HG03097 (cell line): ENCODE measurements at regions not wholly inside any gene's neighbourhood (a gene's known extent, or its start where the extent isn't known, plus 50 kb on each side); places are given as distances from the start of the nearest gene placed in this dataset.
"Not testable (repeated sequence)": the region's sequence is repeated elsewhere in the genome, so short reads cannot be mapped to it uniquely, and the experiment has no call there.

Experiments used
- ATAC-seq: cut with Tn5 transposase; IDR thresholded peaks from one replicate; pipeline ENCODE4 v1.9.1; 2021; ENCODE audit not compliant: unreplicated experiment, low FRiP score

DNA sequence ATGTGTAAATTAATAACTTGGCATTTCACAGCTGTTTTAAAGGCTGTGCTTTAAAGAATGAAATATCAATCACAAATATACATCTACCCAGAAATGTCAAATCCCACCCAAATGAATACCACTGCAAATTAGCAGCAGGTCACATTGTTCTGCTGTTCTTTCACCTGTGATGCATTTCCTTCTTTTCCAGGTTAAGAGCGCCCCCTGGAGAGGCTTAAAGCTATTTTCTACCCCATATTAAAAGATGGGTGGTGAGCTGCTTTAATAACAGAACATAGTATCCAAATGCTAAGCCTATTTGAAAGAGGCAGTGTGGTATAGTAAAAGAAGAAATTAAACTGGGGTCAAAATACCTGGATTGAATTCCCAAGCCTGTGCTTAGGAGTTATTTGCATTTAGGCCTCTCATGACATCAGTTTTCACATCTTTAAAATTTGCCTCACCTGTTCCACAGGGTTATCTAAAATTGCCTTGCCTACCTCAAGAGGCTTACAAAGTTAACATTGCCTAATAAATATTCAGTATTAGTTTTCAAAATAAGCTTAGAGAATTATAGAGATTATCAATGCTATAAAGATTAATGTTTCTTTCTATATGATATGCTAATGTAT lies 396.9 kb upstream of the SLITRK5 start:
- no peak for ATAC-seq

DNA sequence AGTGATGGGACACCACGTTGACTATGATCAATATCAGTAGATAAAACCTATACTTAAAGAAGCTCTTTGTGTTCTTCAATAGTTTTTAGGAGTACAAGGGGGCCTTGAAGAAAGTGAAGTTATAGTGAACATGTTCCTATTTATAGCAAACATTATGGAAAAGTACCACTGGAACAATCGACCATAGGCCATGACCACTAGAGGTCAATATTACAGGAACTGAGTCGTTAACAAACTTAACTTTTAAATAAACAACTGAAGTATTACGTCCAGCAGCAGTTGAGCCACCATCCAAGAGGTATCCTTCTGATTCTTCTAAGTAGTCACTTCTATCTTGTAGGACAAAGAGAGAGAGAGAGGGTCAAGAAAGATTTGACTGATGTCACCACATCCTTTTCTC lies 391.0 kb upstream of the SLITRK5 start:
- no peak for ATAC-seq

DNA sequence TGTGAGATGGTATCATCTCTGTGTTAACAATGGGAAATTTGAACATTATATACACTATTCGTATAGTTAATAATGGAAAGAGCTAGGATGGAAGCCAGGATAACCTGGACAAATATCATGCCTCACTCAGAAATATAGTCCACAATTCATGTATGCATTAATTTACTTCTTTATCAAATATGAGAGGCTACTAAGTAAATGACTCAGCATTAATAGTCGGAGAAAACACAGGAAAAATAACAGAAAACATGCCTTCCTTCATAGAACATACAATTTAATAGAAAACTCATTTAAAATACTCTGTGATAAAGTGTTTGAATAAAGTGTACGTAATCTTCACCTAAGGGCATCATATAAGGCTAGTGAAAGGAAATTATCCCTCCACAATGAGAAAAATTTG lies 383.4 kb upstream of the SLITRK5 start:
- ATAC-seq = no peak

DNA sequence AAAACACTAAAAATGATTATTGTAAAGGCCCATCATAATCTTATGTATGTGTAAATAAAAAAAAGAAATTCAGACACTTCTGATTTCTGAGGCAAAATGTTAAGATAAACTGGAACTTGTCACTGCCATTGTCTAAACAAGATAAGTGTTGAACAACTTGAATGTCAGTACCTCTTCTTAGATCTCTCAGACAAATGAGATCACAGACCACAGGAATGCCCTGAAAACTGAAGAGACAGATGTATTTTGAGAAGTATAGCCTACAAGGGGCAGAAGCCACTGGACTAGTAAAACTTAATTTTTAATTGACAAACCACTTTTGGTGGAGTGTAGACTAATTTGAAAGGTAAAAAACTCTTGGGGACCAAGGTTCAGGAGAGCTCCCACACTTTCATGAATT lies 375.5 kb upstream of the SLITRK5 start:
- ATAC-seq = no peak

DNA sequence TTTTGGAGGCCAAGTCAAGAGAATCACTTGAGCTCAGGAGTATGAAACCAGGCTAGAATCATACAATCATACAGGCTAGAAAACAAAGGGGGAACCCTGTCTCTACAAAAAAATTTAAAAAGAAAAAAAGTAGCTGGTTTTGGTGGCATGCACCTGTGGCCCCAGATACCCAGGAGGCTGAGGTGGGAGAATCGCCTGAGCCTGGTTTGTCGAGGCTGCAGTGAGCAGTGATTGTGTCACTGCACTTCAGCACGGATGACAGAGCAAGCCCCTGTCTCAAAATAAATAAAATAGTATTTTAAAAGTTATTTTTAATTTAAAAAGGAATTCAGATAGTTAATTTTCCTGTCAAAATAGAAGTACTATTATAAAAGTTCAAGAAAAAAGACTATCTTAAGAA lies 369.1 kb upstream of the SLITRK5 start:
- ATAC-seq = no peak

DNA sequence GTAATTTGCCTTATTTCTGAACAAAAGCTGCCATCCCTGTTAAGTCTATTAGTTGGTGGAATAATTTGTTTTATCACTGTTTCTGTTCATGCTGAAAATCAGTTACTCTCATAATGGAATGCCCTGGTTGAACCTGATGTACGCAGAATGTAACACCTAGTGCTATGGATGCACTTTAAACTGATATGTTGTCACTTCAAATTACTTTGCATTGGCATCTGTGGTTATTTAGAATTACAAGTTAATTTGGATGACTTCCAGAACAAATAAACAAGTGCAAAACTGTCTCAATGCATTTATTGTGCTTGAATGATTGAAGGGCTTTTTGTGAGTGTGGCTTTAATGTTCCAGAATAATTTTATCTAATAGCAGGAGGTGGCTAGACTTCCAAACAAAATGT lies 368.2 kb upstream of the SLITRK5 start:
- no peak for ATAC-seq

DNA sequence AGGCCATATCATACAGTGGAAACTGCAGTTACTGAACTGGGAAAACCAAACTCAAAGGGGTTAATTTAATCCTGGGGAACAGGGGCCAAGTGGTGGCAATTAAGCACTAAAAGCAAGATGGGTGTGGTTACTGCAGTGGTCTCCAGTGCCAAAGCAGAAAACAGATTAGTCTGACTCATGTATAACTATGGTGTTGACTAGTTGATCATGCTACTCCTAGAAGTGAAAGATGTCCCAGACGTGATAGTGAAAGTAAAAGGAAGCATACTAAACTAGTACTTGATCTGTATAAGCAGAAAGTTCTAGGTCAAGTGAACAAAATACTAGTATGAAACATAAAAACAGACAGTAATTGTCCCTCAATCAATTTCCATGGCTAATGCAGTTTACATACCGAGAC lies 360.0 kb upstream of the SLITRK5 start:
- ATAC-seq = no peak

DNA sequence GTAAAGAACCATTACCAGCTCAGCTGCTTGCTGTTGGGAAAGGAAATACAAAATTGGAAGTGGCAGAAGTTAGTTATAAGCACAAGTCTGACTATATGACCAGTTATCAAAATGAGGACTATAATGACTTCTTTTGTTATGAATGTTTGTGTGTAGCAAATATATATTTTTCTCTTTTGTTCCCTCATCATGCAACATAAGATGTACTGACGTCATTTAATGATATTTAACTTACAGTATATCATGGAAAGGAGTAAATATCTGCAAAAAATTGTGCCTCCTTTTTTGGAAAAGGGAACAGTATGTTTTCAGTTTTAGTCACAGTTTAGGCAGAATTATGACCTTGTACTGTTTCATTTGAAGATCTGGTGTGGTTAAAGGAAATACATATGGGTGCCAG lies 356.3 kb upstream of the SLITRK5 start:
- ATAC-seq = no peak

DNA sequence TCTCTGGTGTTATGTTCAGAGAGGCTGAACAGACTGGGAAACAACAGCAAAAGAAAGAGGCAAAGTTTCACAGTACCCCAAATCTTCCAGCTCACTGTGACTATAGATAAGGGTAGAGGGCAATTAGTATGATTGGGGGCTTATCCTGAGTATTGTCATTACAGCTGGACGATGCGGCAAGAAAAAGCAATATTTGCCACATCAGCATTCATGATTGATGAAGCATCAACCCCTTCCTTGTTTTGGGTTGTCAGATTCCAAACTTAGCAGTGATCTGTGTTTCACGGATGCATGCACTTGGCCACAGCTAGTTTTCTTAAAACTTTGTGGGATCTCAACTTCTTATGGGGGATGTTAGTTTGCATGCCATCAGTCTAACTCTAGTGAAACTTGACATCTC lies 348.8 kb upstream of the SLITRK5 start:
- no peak for ATAC-seq

DNA sequence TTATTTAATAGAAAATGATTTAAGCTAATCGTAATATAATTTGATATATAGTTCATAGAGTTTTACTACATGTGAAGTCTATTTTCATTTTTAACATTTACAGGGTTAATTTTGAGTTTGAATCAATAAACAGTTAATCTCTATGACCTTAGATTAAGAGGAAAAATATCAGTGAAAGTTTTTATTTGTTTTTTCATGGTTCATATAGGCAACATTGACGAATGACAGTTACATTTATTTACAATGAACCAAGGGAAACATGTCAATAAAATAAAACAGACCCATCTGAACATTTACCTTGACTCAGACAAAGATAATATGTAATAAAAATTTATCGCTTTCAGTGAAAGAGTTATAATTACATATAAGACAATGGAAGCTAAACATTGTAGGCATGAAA lies 346.6 kb upstream of the SLITRK5 start:
- ATAC-seq = no peak

DNA sequence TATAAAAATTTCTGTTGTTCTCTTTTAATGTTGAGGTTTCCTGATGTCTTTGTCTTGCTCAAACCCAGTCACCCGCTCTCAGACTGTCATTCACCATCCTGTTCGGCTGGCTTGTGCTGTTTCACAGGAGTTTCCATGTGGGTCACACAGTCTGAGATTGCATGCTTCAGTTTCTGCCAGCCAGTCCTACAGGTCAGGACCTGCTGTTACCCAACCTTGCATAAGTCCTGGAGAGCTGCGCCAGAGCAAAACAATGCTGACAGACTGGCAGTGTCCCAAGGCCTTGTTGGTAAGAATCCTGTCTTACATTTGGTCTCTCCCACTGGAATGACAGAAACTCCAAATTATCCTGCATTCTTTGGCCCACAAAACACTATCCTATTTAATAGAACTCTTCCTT lies 340.0 kb upstream of the SLITRK5 start:
- ATAC-seq = no peak

DNA sequence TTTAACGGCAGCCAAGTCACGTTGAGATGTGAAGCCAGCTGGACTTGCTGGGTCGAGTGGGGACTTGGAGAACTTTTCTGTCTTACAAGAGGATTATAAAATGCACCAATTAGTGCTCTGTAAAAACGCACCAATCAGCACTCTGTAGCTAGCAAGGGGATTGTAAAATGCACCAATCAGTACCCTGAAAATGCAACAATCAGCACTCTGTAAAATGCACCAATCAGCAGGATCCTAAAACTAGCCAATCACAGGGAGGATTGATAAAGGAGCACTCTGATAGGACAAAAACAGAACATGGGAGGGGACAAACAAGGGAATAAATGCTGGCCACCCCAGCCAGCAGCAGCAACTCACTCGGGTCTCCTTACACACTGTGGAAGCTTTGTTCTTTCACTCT lies 337.6 kb upstream of the SLITRK5 start:
- ATAC-seq = no peak

DNA sequence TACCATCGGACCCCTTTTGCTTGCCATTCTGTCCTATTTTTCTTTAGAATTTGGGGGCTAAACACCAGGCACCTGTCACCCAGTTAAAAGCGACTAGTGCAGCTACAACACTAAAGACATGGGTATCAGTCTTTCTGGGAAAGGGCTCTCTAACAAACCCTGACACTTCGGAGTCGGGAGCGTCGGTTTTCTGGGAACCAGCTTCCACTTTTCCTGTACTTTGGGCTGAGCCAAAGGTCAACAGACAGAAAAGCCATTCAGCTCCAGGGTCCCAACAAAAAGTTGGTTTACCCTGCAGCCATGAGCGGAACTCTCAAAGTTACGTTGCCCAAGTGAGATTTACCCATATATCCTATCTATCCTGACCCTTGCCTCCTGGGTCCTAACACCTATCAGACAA lies 337.0 kb upstream of the SLITRK5 start:
- ATAC-seq = no peak

DNA sequence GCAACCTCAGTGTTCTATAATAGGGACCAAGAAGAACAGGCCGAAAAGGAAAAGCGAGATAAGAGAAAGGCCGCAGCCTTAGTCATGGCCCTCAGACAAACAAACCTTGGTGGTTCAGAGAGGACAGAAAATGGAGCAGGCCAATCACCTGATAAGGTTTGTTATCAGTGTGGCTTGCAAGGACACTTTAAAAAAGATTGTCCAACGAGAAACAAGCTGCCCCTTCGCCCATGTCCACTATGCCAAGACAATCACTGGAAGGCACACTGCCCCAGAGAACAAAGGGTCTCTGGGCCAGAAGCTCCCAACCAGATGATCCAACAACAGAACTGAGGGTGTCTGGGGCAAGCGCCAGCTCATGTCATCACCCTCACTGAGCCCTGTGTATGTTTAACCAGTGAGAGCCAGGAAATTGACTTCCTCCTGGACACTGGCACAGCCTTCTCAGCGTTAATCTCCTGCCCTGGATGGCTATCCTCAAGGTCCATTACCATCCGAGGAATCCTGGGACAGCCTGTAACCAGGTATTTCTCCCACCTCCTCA lies 334.8 kb upstream of the SLITRK5 start:
- not testable (repeated sequence) for ATAC-seq

DNA sequence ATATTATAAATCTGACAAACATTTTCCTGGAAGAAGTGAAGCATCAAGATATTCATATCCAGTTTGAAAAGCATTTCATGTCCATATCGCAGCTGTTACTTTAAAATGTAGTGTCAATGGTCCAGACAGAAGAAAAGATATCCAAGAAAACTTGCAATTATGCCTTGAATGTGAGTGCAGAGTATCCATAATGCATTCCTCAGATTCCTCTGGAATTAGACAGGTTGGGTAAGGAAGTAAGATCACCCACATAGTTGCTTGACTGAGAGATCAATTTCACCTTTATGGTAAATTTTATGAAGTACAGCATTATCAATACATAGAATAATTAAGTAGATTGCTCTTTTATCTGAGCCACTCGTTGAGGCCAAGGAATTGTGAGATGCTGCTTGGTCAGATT lies 327.0 kb upstream of the SLITRK5 start:
- ATAC-seq = no peak

DNA sequence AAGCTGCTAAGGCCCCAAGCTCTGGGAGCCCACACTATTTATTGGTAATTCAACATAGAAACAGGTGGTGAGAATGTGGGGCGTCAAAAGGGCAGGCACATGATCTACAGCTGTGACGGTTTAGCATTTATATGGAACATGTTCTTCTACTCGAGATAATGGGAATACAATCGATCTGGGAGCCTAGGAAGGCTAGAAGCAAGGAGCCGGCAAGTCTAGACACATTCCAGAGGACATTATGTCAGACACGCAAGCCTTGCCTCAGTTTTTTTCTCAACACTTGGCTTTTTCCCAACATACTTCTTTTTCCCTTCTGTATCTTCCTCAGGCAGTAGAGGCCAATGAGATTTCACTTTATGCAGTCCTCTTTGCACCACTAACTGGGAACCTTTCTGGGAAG lies 315.7 kb upstream of the SLITRK5 start:
- ATAC-seq = no peak

DNA sequence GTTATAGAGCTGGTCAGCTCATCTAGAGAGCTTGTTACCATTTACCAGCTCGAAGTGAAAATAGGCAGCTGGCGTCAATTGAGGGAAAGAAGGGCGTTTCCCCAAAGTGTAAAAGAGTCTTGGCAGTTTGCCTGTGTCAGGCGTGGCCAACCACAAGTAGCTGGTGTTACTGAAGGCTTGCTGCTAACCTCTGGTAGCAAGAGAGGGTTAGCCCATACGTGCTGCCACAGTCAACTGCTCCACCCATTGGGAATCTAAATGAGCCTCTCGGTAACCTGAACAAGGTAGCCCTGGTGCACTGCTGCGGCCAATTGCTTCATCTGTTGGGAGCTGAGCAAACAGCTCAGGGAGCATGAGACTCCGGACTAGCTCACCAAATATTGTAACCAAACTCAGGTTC lies 314.9 kb upstream of the SLITRK5 start:
- ATAC-seq = no peak

DNA sequence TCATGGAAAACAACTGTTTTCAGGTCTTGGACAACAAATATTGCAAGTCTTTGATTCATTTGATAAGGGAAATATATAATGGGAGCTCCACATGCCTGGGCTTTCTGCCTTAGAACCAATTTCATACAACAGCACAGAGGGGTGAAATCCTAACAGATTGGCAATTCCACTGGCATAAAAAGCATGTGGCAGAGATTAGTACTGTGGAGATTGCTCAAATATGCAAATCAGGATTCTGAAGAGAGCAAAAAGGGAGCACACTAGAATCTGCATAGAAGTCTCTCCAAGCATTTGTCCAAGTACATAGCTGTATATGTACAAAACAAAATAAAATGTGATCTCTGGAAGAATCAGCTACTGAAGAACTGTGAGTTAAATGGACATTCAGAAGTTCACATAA lies 312.9 kb upstream of the SLITRK5 start:
- no peak for ATAC-seq

DNA sequence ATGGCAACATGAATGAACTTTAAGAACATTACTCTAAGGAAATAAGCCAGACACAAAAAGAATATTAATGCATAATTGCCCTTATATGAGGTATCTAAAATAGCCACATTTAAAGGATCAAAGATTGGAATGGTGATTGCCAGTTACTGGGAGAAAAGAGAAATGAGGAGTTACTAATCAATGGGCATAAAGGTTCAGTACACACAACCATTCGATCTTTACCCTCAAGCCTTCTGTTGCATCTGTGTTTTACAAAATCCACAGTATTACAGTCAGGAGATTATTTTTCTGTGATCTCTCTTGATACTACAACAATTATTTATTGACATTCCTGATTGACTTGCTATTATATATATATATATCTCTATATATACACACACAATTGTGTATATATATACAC lies 310.0 kb upstream of the SLITRK5 start:
- ATAC-seq = no peak

DNA sequence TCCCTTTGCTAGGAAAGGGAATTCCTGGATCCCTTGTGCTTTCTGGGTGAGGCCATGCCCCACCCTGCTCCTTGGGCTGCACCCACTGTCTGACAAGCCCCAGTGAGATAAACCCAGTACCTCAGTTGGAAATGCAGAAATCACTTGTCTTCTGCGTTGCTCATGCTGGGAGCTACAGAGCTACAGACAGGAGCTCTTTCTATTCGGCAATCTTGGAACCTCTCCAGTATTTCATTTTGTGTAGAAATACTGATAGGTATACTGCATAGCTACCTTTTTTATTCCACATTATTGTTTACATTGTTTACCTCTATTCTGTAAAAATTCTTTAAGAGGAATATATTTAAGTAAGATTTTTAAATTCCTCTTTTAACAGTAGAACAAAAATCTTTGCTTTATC lies 302.5 kb upstream of the SLITRK5 start:
- no peak for ATAC-seq

DNA sequence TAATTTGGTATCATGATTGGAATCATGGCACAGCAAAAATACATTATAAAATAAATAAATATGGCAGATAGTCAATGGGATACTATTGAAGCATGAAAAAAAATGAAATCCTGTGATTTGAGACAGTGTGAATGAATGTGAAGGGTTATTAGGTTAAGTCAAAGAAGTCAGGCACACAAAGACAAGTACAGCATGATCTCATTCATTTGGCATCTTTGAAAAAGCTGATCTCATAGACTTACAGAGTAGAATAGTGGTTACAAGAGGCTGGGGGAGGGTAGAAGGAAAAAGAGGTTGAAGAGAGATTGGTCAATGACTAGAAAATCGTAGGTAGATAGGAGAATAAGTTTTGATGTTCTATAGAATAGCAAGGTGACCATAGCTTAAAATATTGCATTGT lies 295.1 kb upstream of the SLITRK5 start:
- ATAC-seq = no peak

DNA sequence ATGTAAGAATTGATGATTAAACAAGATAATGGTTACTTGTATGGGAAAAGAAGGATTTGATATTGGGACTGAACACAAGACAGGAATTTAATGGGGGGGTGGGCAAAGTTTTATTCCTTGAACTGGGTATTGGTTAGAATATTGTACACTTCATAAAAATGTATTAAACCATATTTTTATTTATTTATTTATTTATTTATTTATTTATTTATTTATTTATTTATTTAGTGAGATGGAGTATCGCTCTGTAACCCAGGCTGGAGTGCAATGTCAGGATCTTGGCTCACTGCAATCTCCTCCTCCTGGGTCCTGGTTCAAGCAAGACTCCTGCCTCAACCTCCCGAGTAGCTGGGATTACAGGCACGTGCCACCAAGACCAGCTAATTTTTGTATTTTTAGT lies 287.1 kb upstream of the SLITRK5 start:
- no peak for ATAC-seq

DNA sequence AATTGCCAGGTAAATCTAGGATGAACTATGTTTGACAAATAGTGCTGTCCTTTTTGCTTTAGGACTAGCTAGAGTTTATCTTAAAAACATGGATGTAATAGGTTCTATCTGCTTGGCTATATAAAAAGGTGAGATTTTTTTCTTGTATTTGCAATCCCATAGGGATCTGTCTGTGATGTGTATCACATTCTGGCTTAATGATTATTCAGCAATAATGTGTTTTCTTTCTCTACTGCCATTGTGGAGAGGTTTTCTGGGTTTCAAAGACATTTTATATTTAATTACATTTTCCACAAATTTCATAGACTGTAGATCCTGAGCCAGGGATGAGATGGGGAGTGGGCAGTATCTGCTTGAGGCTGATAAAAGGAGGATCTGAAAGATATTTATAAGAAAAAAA lies 277.8 kb upstream of the SLITRK5 start:
- ATAC-seq = no peak
